ENCODE measurements at regions not wholly inside any gene's neighbourhood (a gene's known extent, or its start where the extent isn't known, plus 50 kb on each side); places are given as distances from the start of the nearest gene placed in this dataset.

DNA sequence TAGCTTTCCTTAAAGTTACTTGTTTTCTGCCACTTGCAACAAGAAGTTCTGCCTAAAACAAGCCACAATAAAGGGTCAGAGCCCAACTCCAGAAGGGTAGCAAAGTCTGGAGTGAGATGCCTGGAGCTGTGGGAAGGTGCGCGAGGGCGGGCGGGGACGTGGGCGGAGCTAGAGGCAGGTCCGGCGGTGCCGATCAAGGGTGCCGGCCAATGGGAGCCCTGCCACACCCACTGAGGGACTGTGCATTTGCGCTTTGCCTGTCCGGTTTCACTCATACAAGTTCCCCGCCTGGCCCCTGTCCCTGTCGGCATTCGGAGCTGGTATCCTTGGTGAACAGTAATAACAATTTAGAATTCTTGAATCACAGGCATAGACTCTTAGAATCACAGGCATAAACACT is 732.4 kb downstream of the MATN1 start:
- H3K27ac Mint-ChIP-seq = no peak overlapping the region
- DNase-seq (peak; percentile 22), ATAC-seq (no peak)
- no peaks in the 10 kb centered on the region for H3K27me3 Mint-ChIP-seq
- H3K36me3 Mint-ChIP-seq = no peaks in the 10 kb centered on the region
- no peaks in the 10 kb centered on the region for H3K4me1 Mint-ChIP-seq
- H3K4me3 Mint-ChIP-seq = no peak overlapping the region
- H3K9me3 Mint-ChIP-seq (ENCODE audit: low read depth) = peaks cover 8% of the 10 kb centered on the region
- CTCF ChIA-PET = interaction anchor here (0.8 kb wide), 1 partner anchor 88 kb away, joined by 3 read pairs; no protein-coding TSS in a partner anchor

DNA sequence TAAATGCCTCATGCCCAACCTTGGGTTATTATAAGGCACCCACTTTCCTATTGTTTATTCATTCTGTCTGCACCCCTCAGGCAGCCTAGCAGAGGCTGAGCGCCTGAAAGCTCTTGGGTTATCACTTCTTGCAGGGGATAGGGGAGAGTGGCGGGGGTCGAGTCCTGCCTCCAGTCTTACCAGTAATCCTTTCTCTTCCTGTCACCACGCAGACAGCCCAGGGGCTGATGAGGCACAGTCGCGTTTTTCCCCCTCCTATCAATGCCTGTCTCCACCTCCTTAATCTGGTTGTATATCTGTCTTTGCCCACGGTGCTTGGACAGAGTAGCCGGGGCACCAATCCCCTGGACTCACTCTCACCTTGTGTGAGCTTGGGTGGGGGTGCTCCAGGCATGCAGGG is 733.1 kb downstream of the MATN1 start:
- no peaks in the 10 kb centered on the region for H3K36me3 Mint-ChIP-seq
- H3K9me3 Mint-ChIP-seq (ENCODE audit: low read depth) = peaks cover 8% of the 10 kb centered on the region
- CTCF ChIA-PET = no interaction called here
- no peak overlapping the region for H3K27ac Mint-ChIP-seq
- DNase-seq = no peak
- H3K27me3 Mint-ChIP-seq = no peaks in the 10 kb centered on the region
- H3K4me1 Mint-ChIP-seq = no peaks in the 10 kb centered on the region
- no peak overlapping the region for H3K4me3 Mint-ChIP-seq
- no peak for ATAC-seq

DNA sequence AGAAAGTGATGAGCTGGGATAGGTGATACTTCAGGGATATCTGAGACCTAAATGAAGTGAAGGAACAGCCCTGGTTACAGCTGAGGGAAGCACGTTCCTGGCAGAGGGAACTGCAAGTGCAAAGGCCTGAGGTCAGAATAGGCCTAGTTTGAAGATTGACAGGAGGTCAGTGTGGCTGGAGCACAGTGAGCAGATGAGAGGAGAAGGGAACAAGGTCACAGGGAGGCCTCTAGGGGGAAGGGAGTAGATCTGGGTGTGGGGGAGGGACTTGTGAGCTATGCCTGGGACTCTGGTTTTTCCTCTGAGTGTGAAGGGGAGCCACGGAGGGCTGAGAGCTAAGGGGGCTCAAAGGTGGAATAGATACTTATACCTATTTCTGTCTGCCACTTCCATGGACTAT is 736.4 kb downstream of the MATN1 start:
- H3K4me3 Mint-ChIP-seq = no peak overlapping the region
- no peak for DNase-seq
- no peak for ATAC-seq
- no peaks in the 10 kb centered on the region for H3K9me3 Mint-ChIP-seq (ENCODE audit: low read depth)
- H3K4me1 Mint-ChIP-seq = no peaks in the 10 kb centered on the region
- no peak overlapping the region for H3K27ac Mint-ChIP-seq
- H3K27me3 Mint-ChIP-seq = no peaks in the 10 kb centered on the region
- H3K36me3 Mint-ChIP-seq = no peaks in the 10 kb centered on the region
- CTCF ChIA-PET = no interaction called here

DNA sequence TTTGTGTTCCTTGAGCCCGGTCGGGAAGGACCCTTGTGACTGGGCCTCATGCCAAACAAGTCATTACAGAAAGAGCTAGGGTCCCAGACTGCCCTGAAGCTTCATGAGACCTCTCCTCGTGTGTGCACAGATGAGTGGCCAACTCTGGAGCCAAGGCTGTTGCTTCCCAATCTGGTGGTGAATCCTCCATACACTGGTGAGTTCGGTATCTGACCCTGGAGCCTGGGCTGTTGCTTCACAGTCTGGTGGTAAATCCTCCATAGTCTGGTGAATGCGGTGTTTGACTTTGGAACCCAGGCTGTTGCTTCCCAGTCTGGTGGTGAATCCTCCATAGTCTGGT is 737.8 kb downstream of the MATN1 start:
- H3K27me3 Mint-ChIP-seq = no peaks in the 10 kb centered on the region
- CTCF ChIA-PET = no interaction called here
- no peaks in the 10 kb centered on the region for H3K4me1 Mint-ChIP-seq
- ATAC-seq (no peak), DNase-seq (peak; percentile 33)
- no peaks in the 10 kb centered on the region for H3K9me3 Mint-ChIP-seq (ENCODE audit: low read depth)
- no peak overlapping the region for H3K4me3 Mint-ChIP-seq
- H3K36me3 Mint-ChIP-seq = no peaks in the 10 kb centered on the region
- no peak overlapping the region for H3K27ac Mint-ChIP-seq

DNA sequence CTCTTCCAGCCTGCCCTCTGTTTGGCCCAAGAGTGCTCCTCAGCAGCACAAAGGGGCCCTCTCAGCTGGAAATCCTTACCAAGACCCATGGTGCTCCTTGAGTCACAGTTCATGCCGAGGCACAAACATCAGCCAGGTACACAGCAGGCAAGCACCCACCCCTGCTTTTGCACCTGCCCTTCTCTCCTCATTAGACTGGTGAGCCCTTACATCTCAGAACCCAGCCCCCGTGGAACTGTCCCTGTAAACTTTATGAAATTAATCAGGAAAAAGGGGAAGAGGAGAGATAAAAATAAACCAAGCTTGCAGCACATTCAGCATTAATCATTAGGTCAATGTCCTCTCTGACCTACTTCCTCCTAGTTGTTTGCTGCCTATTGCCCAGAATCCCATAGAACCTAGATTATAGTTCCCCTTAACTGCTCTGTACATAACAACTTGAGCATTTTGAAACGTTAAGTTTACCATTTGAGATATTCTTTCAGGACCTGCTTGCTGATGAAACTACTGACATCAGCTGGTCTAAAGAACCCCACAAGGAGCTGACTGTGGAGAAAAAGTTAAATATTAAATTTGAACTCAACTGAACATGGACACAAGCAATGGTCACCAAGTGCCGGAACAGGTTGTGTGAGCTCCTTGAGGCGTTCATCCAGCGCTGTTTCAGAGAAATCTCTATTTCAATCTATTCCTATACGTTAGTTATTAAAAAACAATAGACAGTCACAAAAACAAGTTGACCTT is 738.4 kb downstream of the MATN1 start:
- no peaks in the 10 kb centered on the region for H3K27me3 Mint-ChIP-seq
- ATAC-seq = no peak
- no peaks in the 10 kb centered on the region for H3K4me1 Mint-ChIP-seq
- H3K27ac Mint-ChIP-seq = no peak overlapping the region
- no peaks in the 10 kb centered on the region for H3K9me3 Mint-ChIP-seq (ENCODE audit: low read depth)
- peak; percentile 15 for DNase-seq
- CTCF ChIA-PET = no interaction called here
- no peaks in the 10 kb centered on the region for H3K36me3 Mint-ChIP-seq
- no peak overlapping the region for H3K4me3 Mint-ChIP-seq

DNA sequence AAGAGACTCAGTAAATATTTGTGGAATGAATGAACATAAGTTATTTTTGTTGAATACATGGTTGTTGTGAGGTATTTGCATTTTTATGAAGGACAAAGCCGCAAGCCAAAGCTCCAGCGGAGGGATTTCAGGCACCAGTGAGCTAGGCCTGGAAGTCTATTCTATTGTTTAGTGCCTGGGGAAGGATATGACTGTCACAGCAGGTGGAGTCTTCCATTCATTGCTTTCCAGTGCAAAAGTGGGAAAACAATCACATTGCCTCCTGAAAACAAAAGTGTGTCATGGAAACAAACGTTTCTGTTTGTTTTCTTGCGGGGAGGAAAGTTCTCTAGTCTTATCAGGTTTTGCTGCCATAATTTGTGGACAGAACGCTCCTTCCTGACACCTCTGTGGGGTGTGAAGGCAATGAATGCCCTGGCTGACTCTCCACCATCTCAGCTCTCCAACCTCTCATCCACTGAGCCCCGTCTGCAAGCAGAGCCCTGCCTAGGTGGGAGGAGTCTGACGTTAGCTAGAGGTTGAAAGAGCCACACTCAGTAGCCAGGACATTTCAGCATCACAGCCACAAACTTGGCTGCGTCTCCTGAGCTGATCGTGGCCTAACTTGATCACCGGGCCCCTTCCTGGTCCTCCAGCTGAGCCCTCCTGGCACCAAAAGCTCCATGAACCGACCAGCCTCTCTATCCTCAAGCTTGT is 739.1 kb downstream of the MATN1 start:
- Mint-ChIP-seq H3K36me3 (no peaks in the 10 kb centered on the region), H3K4me1 (no peaks in the 10 kb centered on the region), H3K27ac (no peak overlapping the region), H3K27me3 (no peaks in the 10 kb centered on the region), H3K4me3 (no peak overlapping the region), H3K9me3 (ENCODE audit: low read depth) (no peaks in the 10 kb centered on the region)
- CTCF ChIA-PET = no interaction called here
- ATAC-seq = no peak
- no peak for DNase-seq

DNA sequence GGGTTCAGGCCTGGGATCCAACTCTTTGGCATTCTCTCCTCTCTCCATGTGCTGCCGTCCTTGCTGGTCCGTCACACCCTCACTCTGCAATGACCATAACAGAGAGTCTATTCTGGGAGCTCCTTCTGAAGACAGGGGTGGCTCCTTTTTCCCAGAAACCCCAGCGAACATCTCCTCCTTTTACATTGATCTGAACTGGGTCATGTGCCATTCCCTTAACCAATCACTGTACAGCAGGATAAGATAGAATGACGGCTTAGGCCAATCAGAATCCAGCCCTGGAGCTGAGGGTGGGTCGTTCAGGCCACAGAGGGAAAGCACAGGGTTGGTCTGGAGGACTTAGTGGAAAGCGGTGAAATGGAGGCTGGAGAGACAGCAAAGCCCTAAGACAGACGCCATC is 740.1 kb downstream of the MATN1 start:
- DNase-seq = peak; percentile 14
- no peak for ATAC-seq
- no peak overlapping the region for H3K27ac Mint-ChIP-seq
- CTCF ChIA-PET = no interaction called here
- no peaks in the 10 kb centered on the region for H3K9me3 Mint-ChIP-seq (ENCODE audit: low read depth)
- H3K27me3 Mint-ChIP-seq = no peaks in the 10 kb centered on the region
- H3K4me1 Mint-ChIP-seq = no peaks in the 10 kb centered on the region
- H3K4me3 Mint-ChIP-seq = no peak overlapping the region
- no peaks in the 10 kb centered on the region for H3K36me3 Mint-ChIP-seq

DNA sequence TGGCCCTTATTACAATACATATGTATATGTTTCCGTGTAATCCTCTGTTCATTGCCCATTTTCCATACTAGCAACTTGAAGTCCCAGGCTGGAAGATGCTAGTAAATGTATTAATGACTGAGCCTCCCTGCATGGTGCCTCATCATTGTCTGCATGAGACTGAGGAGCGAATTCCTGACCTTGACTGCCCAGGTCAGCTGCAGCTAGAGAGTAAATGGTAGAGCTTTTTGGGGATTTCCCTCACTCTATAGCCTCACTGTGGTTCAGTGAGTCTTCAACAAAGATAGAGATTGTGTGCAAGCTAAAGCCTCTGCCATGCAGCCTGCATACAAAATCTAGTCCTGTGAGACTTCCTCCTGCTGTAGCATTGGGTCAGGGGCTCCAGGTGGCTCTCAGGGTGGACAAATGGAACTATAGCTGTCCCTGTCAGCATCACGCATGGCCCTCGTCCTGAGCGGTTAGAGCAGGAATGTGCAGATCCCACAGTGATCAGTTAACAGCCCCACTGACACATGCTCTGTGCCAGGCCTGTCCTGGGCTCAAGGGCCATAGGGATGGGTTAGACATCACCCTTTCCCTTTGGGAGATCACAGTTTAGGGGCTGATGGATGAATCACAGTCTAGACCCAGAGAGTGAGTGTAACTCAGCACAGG is 741.7 kb downstream of the MATN1 start:
- no peaks in the 10 kb centered on the region for H3K27me3 Mint-ChIP-seq
- no peak for ATAC-seq
- no peaks in the 10 kb centered on the region for H3K9me3 Mint-ChIP-seq (ENCODE audit: low read depth)
- H3K4me1 Mint-ChIP-seq = no peaks in the 10 kb centered on the region
- H3K27ac Mint-ChIP-seq = no peak overlapping the region
- H3K4me3 Mint-ChIP-seq = no peak overlapping the region
- CTCF ChIA-PET = no interaction called here
- DNase-seq = peak; percentile 14
- no peaks in the 10 kb centered on the region for H3K36me3 Mint-ChIP-seq

DNA sequence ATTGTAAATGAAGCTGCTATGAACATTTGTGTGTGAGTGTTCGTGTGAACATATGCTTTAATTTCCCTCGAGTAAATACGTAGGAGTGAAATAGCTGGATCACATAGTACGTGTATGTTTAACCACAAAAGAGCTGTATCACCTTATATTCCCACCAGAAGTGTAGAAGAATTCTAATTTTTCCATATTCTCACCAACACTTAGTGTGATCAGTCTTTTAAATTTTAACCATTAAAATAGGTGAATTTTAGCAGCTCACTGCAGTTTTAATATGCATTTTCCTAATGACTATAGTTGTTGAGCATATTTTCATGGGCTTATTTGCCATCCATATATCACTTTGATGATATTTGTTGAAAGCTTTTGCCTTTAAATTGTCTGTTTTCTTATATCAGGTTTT is 741.2 kb downstream of the PTPRU start:
- CTCF ChIA-PET = no interaction called here
- ATAC-seq = no peak
- Mint-ChIP-seq H3K9me3 (ENCODE audit: low read depth) (no peaks in the 10 kb centered on the region), H3K4me1 (no peaks in the 10 kb centered on the region), H3K27ac (no peak overlapping the region), H3K36me3 (no peaks in the 10 kb centered on the region), H3K27me3 (no peaks in the 10 kb centered on the region), H3K4me3 (no peak overlapping the region)
- no peak for DNase-seq

DNA sequence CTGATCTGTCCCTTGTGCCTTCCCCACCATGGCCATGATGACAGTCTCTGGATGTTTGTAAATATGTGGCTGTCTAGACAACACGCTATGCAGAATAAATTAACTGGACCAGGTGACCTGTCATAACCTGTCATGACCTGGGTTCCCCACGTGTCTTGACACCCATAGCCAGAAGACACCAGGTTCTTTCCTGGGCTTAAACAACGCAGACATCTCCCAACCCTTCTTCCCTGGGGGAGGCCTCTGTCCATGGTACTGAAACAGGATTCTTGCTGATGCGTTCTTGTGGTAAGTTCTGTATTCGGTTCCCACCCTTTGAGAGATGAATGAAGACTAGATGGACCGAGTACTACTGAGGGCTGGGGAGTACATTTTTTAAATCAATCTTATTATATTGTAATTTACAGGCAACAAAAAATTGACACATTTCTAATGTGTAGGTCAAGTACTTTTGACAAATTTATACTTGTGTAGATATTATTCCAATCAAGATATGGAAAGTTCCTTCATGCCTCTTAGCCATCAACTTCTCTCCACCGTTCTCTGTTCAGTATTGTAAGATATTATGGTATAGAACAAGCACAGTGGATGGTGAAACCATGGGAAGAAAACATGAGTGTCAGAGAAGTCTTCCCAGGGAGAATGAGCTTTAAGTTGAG is 738.8 kb downstream of the PTPRU start:
- no peaks in the 10 kb centered on the region for H3K9me3 Mint-ChIP-seq (ENCODE audit: low read depth)
- no peaks in the 10 kb centered on the region for H3K27me3 Mint-ChIP-seq
- H3K36me3 Mint-ChIP-seq = no peaks in the 10 kb centered on the region
- CTCF ChIA-PET = no interaction called here
- no peak for ATAC-seq
- H3K4me3 Mint-ChIP-seq = no peak overlapping the region
- no peaks in the 10 kb centered on the region for H3K4me1 Mint-ChIP-seq
- H3K27ac Mint-ChIP-seq = no peak overlapping the region
- DNase-seq = peak; percentile 35

DNA sequence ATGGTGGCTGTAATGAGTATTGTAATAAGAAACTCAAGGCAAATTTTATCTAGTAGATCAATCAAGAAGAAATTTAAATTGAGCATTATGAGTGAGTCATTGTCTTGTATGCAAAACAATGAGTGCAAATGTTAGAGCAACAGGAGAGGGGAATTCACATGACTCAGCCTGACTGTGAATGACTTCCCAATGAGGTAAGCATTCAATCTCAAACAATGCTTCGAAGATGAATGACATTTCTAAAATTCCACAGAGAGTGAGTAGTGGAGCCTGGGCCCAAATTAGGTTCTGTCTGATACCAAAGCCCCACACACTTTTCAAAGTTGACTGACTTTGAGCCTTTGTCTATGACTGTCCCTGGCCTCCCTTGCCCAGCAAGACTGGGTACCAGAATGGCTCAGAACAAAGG is 738.0 kb downstream of the PTPRU start:
- Mint-ChIP-seq H3K9me3 (ENCODE audit: low read depth) (no peaks in the 10 kb centered on the region), H3K4me3 (no peak overlapping the region), H3K27ac (no peak overlapping the region), H3K36me3 (no peaks in the 10 kb centered on the region), H3K4me1 (no peaks in the 10 kb centered on the region), H3K27me3 (no peaks in the 10 kb centered on the region)
- CTCF ChIA-PET = no interaction called here
- ATAC-seq = no peak
- no peak for DNase-seq

DNA sequence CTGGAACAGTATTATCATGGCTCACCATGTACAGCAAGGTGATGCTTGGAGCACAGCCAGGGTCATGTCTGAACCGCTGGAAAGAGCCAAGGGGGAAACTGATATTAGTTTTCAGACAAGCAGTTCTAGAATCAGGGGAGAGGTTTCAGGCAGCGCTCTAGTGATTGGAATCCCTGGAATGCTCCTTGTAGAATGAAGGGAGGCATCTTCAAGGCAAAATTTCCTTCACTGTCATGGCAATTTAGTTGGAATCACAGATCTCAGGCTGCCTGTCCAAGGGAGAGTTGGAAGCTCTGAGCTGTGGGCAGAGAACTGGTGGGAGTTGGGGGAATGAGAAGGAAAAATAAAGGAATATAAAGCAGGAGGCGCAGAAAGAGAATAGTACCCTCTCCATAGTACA is 737.1 kb downstream of the PTPRU start:
- H3K9me3 Mint-ChIP-seq (ENCODE audit: low read depth) = peaks cover 3% of the 10 kb centered on the region
- no peaks in the 10 kb centered on the region for H3K4me1 Mint-ChIP-seq
- H3K4me3 Mint-ChIP-seq = no peak overlapping the region
- ATAC-seq = no peak
- H3K27me3 Mint-ChIP-seq = no peaks in the 10 kb centered on the region
- peak; percentile 11 for DNase-seq
- CTCF ChIA-PET = no interaction called here
- H3K36me3 Mint-ChIP-seq = no peaks in the 10 kb centered on the region
- no peak overlapping the region for H3K27ac Mint-ChIP-seq

DNA sequence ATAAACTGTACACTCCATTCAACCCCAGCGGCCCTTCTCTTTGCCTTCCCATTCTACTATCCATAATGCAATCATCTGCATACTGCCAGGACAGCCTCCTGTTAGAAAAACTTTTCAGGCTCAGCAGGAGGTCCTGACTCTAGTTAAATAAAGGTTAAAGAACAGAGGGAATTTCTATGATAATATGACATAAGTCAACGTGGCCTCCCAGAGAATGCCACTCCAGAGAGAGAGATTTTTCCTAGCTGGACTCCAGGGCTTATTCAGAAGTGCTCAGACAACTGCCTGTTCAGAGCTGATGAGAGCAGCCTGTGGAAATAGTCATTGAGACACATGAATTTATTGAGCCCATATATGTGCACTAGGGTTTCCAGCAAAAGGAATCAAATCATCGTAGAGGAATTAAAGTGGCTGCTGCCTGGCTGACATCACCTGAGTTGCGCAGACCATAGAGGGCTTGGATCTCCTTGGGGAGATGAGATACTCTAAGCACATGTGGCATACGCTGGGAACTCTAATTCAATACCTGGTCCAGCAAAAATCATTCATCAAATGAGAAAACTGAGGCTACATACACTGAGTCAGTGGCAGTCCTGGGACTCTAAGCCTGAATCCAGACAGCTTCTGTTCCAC is 736.2 kb downstream of the PTPRU start:
- Mint-ChIP-seq H3K27ac (no peak overlapping the region), H3K9me3 (ENCODE audit: low read depth) (peaks cover 3% of the 10 kb centered on the region), H3K36me3 (no peaks in the 10 kb centered on the region), H3K27me3 (no peaks in the 10 kb centered on the region), H3K4me1 (no peaks in the 10 kb centered on the region), H3K4me3 (no peak overlapping the region)
- CTCF ChIA-PET = no interaction called here
- ATAC-seq (no peak), DNase-seq (no peak)

All from activated CD8-positive, alpha-beta memory T cell treated with anti-CD3 and anti-CD28 coated beads, Interleukin-2, amount 10 ng/mL, durations not matched to agents 7 days and 5 days (primary cell).